Suprapubic skin (tissue), 4 donors: ENCODE measurements at regions not wholly inside any gene's neighbourhood (a gene's known extent, or its start where the extent isn't known, plus 50 kb on each side); places are given as distances from the start of the nearest gene placed in this dataset.

ENCODE experiments used
- DNase-seq, 2 donors: peaks; one replicate each; pipeline ENCODE4 v3.0.0-alpha.2; 2019; ENCODE audit warnings: low spot score in 2 of 2
- H3K27ac ChIP-seq: fragments of 200-600 bp; sonication (generic); one replicate; pipeline ENCODE4 v1.5.1; 2019
- H3K27me3 ChIP-seq: fragments of 200-600 bp; sonication (generic); one replicate; pipeline ENCODE4 v1.5.1; 2019
- H3K36me3 ChIP-seq: fragments of 200-600 bp; sonication (generic); one replicate; pipeline ENCODE4 v1.5.1; 2019
- H3K4me1 ChIP-seq: fragments of 200-600 bp; sonication (generic); one replicate; pipeline ENCODE4 v1.5.1; 2019
- H3K4me3 ChIP-seq: fragments of 200-600 bp; sonication (generic); one replicate; pipeline ENCODE4 v1.5.1; 2019; ENCODE audit warnings: mild to moderate bottlenecking
- H3K9me3 ChIP-seq: fragments of 200-600 bp; sonication (generic); one replicate; pipeline ENCODE4 v1.5.1; 2019
- CTCF ChIP-seq, 2 donors: fragments of 200-600 bp in 1 of 2; fragments of 450-650 bp in 1 of 2; sonication (generic) in 1 of 2; IDR thresholded peaks; one replicate each; pipeline ENCODE4 v1.5.1; 2016 to 2019; ENCODE audit warnings: antibody characterized with exemption in 2 of 2, mild to moderate bottlenecking in 1 of 2, moderate library complexity in 1 of 2
- EP300 ChIP-seq: sonication (generic); formaldehyde crosslinking; IDR thresholded peaks from one replicate; pipeline ENCODE4 v1.6.1; 2017; ENCODE audit warnings: antibody characterized with exemption
- POLR2A ChIP-seq, 2 donors: fragments of 450-650 bp; IDR thresholded peaks; one replicate each; pipeline ENCODE4 v1.6.1; 2017; ENCODE audit warnings: antibody characterized with exemption in 2 of 2, mild to moderate bottlenecking in 2 of 2, moderate library complexity in 2 of 2
- POLR2AphosphoS5 ChIP-seq, 3 donors: sonication (generic); formaldehyde crosslinking; IDR thresholded peaks; one replicate each; pipeline ENCODE4 v1.6.1; 2017; ENCODE audit warnings: antibody characterized with exemption in 3 of 3
- WGBS: methylation state at CpG from one replicate; pipeline ENCODE4 v1.1.5; 2018; 5-methylcytosine and 5-hydroxymethylcytosine counted together

GRCh38 chr6:84979541-84979940 lies 215.1 kb upstream of the TBX18 start:
- H3K27me3 ChIP-seq, result no peaks in the 10 kb centered on the region
- 75% methylated on average over 1 of the region's 1 CpG for WGBS
- no peak overlapping the region for H3K27ac ChIP-seq
- H3K4me3 ChIP-seq, result no peak overlapping the region
- no peak for DNase-seq
- TF ChIP-seq POLR2AphosphoS5 (IDR thresholded peaks at IDR 0.05) (no peak), CTCF (IDR thresholded peaks at IDR 0.05) (no peak), POLR2A (IDR thresholded peaks at IDR 0.05) (no peak), EP300 (no peak)
- H3K36me3 ChIP-seq, result no peaks in the 10 kb centered on the region
- H3K9me3 ChIP-seq, result no peaks in the 10 kb centered on the region
- no peaks in the 10 kb centered on the region for H3K4me1 ChIP-seq

GRCh38 chr6:84977363-84977705 lies 212.9 kb upstream of the TBX18 start:
- Histone ChIP-seq H3K4me3 (no peak overlapping the region), H3K27me3 (no peaks in the 10 kb centered on the region), H3K36me3 (no peaks in the 10 kb centered on the region), H3K9me3 (no peaks in the 10 kb centered on the region), H3K27ac (no peak overlapping the region), H3K4me1 (no peaks in the 10 kb centered on the region)
- WGBS, result 45% methylated on average over 1 of the region's 1 CpG
- TF ChIP-seq CTCF (IDR thresholded peaks at IDR 0.05), result no peak
- no peak for TF ChIP-seq EP300
- TF ChIP-seq POLR2A (IDR thresholded peaks at IDR 0.05), result no peak
- no peak for TF ChIP-seq POLR2AphosphoS5 (IDR thresholded peaks at IDR 0.05)
- no peak for DNase-seq

- no peak for TF ChIP-seq POLR2AphosphoS5 (IDR thresholded peaks at IDR 0.05)
- TF ChIP-seq POLR2A (IDR thresholded peaks at IDR 0.05), result no peak
- TF ChIP-seq CTCF (IDR thresholded peaks at IDR 0.05), result no peak
- TF ChIP-seq EP300, result no peak
Measured at GRCh38 chr6:84976526-84977362, 212.3 kb upstream of the TBX18 start.

GRCh38 chr6:84975316-84975715 lies 210.9 kb upstream of the TBX18 start:
- no peak overlapping the region for H3K4me3 ChIP-seq
- no peak for DNase-seq
- 93% methylated on average over 1 of the region's 1 CpG for WGBS
- no peaks in the 10 kb centered on the region for H3K4me1 ChIP-seq
- no peak for TF ChIP-seq POLR2AphosphoS5 (IDR thresholded peaks at IDR 0.05)
- TF ChIP-seq POLR2A (IDR thresholded peaks at IDR 0.05), result no peak
- no peak for TF ChIP-seq CTCF (IDR thresholded peaks at IDR 0.05)
- TF ChIP-seq EP300, result no peak
- no peaks in the 10 kb centered on the region for H3K27me3 ChIP-seq
- H3K36me3 ChIP-seq, result no peaks in the 10 kb centered on the region
- no peaks in the 10 kb centered on the region for H3K9me3 ChIP-seq
- no peak overlapping the region for H3K27ac ChIP-seq

More at GRCh38 chr6:84976526-84977362, 212.3 kb upstream of the TBX18 start:
- DNase-seq, result no peak
- Histone ChIP-seq H3K4me3 (no peak overlapping the region), H3K9me3 (no peaks in the 10 kb centered on the region), H3K27me3 (no peaks in the 10 kb centered on the region), H3K36me3 (no peaks in the 10 kb centered on the region), H3K4me1 (no peaks in the 10 kb centered on the region), H3K27ac (no peak overlapping the region)
- WGBS, result 54% methylated on average over 4 of the region's 4 CpGs

- Histone ChIP-seq H3K9me3 (no peaks in the 10 kb centered on the region), H3K27me3 (no peaks in the 10 kb centered on the region), H3K4me3 (no peak overlapping the region), H3K36me3 (no peaks in the 10 kb centered on the region), H3K27ac (no peak overlapping the region), H3K4me1 (no peaks in the 10 kb centered on the region)
- 78% methylated on average over 2 of the region's 2 CpGs for WGBS
- no peak for DNase-seq
- no peak for TF ChIP-seq CTCF (IDR thresholded peaks at IDR 0.05)
- no peak for TF ChIP-seq POLR2AphosphoS5 (IDR thresholded peaks at IDR 0.05)
- no peak for TF ChIP-seq EP300
- TF ChIP-seq POLR2A (IDR thresholded peaks at IDR 0.05), result no peak
Measured at GRCh38 chr6:84973606-84974005, 209.2 kb upstream of the TBX18 start.
